PFSK-1 (cell line): ENCODE measurements at regions not wholly inside any gene's neighbourhood (a gene's known extent, or its start where the extent isn't known, plus 50 kb on each side); places are given as distances from the start of the nearest gene placed in this dataset.

ENCODE experiments used
- FOXP2 ChIP-seq: optimal IDR thresholded peaks from 2 replicates; pipeline ENCODE3; 2011; ENCODE audit warnings: borderline replicate concordance, control low read depth, inconsistent platforms; ENCODE audit not compliant: insufficient read depth; ENCODE audit errors: extremely low read length, extremely low read depth
- SIN3A ChIP-seq: IDR thresholded peaks from 2 replicates; pipeline ENCODE4 v1.6.1; 2012; ENCODE audit warnings: mild to moderate bottlenecking, low read length, moderate library complexity, borderline replicate concordance; ENCODE audit not compliant: insufficient read depth
- TAF1 ChIP-seq: IDR thresholded peaks from 2 replicates; pipeline ENCODE4 v1.6.1; 2012; ENCODE audit warnings: low read length, control low read depth, borderline replicate concordance; ENCODE audit not compliant: insufficient read depth

GRCh38 chr2:150286730-150287362, 200.6 kb downstream of the RND3 start:
- TF ChIP-seq SIN3A (no peak), TAF1 (no peak), FOXP2 (no peak)
